MM.1S (cell line): ENCODE measurements at regions not wholly inside any gene's neighbourhood (a gene's known extent, or its start where the extent isn't known, plus 50 kb on each side); places are given as distances from the start of the nearest gene placed in this dataset.

Experiments
- DNase-seq: peaks from one replicate; pipeline ENCODE4 v3.0.0-alpha.2; 2015
- H2AFZ ChIP-seq: fragments of 300-600 bp; sonication (generic); 2 replicates; pipeline ENCODE4 v1.6.0; 2016; ENCODE audit warnings: antibody characterized with exemption, low read length
- H3F3A ChIP-seq: fragments of 300-600 bp; sonication (generic); 2 replicates; pipeline ENCODE4 v1.6.1; 2016; ENCODE audit warnings: mild to moderate bottlenecking, antibody characterized with exemption, low read length, moderate library complexity, mixed read lengths; ENCODE audit not compliant: insufficient read depth
- H3K27ac ChIP-seq: fragments of 300-600 bp; sonication (generic); 2 replicates; pipeline ENCODE4 v1.5.1; 2016; ENCODE audit warnings: mild to moderate bottlenecking, low read length
- H3K27me3 ChIP-seq: fragments of 300-600 bp; sonication (generic); replicated peaks from 2 replicates; pipeline ENCODE4 v1.6.0; 2016; ENCODE audit warnings: low read length; ENCODE audit not compliant: insufficient read depth
- H3K36me3 ChIP-seq: fragments of 300-600 bp; sonication (generic); replicated peaks from 2 replicates; pipeline ENCODE4 v1.6.1; 2016; ENCODE audit warnings: mild to moderate bottlenecking, low read length, mixed read lengths; ENCODE audit not compliant: insufficient read depth
- H3K4me1 ChIP-seq: fragments of 300-600 bp; sonication (generic); 2 replicates; pipeline ENCODE4 v1.6.1; 2016; ENCODE audit warnings: low read length, mixed read lengths
- H3K4me2 ChIP-seq: fragments of 300-600 bp; sonication (generic); 2 replicates; pipeline ENCODE4 v1.6.0; 2016; ENCODE audit warnings: low read depth, low read length
- H3K4me3 ChIP-seq: fragments of 300-600 bp; sonication (generic); 2 replicates; pipeline ENCODE4 v1.5.1; 2016; ENCODE audit warnings: low read length, mixed read lengths
- H3K79me2 ChIP-seq: fragments of 300-600 bp; sonication (generic); 2 replicates; pipeline ENCODE4 v1.6.1; 2016; ENCODE audit warnings: mixed run types, low read length, mixed read lengths
- H3K9ac ChIP-seq: fragments of 300-600 bp; sonication (generic); 2 replicates; pipeline ENCODE4 v1.6.1; 2016; ENCODE audit warnings: low read length, mixed read lengths
- H3K9me2 ChIP-seq: fragments of 300-600 bp; sonication (generic); replicated peaks from 2 replicates; pipeline ENCODE4 v1.6.1; 2016; ENCODE audit warnings: mild to moderate bottlenecking, low read length, mixed read lengths; ENCODE audit not compliant: insufficient read depth
- H3K9me3 ChIP-seq: fragments of 300-600 bp; sonication (generic); replicated peaks from 2 replicates; pipeline ENCODE4 v1.6.1; 2016; ENCODE audit warnings: mild to moderate bottlenecking, low read length, mixed read lengths; ENCODE audit not compliant: insufficient read depth
- H4K20me1 ChIP-seq: fragments of 300-600 bp; sonication (generic); 2 replicates; pipeline ENCODE4 v1.6.1; 2016; ENCODE audit warnings: mild to moderate bottlenecking, low read length, moderate library complexity, mixed read lengths; ENCODE audit not compliant: insufficient read depth
- EZH2 ChIP-seq: fragments of 300-600 bp; sonication (generic); optimal IDR thresholded peaks from 2 replicates; pipeline ENCODE3; 2017; ENCODE audit warnings: low read depth, mild to moderate bottlenecking, antibody characterized with exemption, low read length, mixed read lengths
- EZH2phosphoT487 ChIP-seq: fragments of 300-600 bp; sonication (generic); IDR thresholded peaks from 2 replicates; pipeline ENCODE4 v1.6.1; 2018; ENCODE audit warnings: antibody characterized with exemption, low read length
- TF ChIP-seq, protein P1 (sequence below): fragments of 300-600 bp; sonication (generic); IDR thresholded peaks from 2 replicates; pipeline ENCODE4 v1.5.1; 2016; ENCODE audit warnings: antibody characterized with exemption, low read length, mixed read lengths

DNA sequence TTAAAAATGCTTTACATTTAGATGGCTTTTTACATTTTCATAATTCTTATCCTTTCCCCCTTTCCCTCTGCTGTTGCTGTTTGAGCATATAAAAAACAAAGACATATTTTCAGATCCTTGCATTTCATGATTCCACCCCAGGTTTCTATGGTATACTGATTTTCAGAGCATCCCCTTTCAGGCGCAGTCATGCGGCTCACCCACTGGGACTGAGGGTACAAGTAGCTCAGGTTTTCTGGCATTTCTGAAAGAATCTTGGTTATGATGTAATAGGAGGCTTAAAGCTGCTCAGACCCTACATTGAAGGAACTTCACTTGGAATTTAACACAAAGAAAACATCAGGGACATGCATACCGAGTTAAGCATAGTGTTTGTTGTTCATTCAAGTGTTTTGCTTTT lies 310.8 kb downstream of the ETAA1 start:
- no peak overlapping the region for H3K4me2 ChIP-seq
- no peak overlapping the region for H3K27ac ChIP-seq
- no peaks in the 10 kb centered on the region for H3K27me3 ChIP-seq
- no peak overlapping the region for H2AFZ ChIP-seq
- no peak overlapping the region for H3K4me3 ChIP-seq
- no peaks in the 10 kb centered on the region for H3K79me2 ChIP-seq
- no peak for TF ChIP-seq EZH2
- no peak for TF ChIP-seq EZH2phosphoT487
- TF ChIP-seq, protein P1, sequence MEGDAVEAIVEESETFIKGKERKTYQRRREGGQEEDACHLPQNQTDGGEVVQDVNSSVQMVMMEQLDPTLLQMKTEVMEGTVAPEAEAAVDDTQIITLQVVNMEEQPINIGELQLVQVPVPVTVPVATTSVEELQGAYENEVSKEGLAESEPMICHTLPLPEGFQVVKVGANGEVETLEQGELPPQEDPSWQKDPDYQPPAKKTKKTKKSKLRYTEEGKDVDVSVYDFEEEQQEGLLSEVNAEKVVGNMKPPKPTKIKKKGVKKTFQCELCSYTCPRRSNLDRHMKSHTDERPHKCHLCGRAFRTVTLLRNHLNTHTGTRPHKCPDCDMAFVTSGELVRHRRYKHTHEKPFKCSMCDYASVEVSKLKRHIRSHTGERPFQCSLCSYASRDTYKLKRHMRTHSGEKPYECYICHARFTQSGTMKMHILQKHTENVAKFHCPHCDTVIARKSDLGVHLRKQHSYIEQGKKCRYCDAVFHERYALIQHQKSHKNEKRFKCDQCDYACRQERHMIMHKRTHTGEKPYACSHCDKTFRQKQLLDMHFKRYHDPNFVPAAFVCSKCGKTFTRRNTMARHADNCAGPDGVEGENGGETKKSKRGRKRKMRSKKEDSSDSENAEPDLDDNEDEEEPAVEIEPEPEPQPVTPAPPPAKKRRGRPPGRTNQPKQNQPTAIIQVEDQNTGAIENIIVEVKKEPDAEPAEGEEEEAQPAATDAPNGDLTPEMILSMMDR, result no peak
- H3K36me3 ChIP-seq, result no peaks in the 10 kb centered on the region
- H3K9ac ChIP-seq, result no peak overlapping the region
- H3K9me2 ChIP-seq, result no peaks in the 10 kb centered on the region
- H3F3A ChIP-seq, result no peaks in the 10 kb centered on the region
- H3K4me1 ChIP-seq, result no peaks in the 10 kb centered on the region
- no peak for DNase-seq
- H3K9me3 ChIP-seq, result no peaks in the 10 kb centered on the region
- H4K20me1 ChIP-seq, result no peaks in the 10 kb centered on the region

DNA sequence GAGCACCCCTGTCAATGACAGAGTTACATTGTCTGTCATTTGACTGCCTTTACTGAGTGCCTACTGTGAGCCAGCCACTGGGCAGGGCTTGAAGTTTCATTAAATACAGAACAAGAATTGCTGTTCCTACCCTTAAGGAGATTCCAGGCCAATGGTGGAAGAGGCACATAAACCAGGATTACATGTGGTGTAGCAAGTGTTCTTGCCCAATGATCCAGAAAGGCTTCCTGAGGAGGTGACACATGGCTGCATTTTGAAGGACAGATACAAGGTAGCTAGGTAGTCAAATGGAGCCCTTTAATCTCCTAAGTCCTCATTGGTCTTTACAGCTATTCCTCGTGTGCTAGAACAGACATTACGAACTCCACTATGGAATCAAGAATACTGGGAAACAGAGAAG lies 312.7 kb downstream of the ETAA1 start:
- H3K79me2 ChIP-seq, result no peaks in the 10 kb centered on the region
- H2AFZ ChIP-seq, result no peak overlapping the region
- H3K4me2 ChIP-seq, result no peak overlapping the region
- H3K36me3 ChIP-seq, result no peaks in the 10 kb centered on the region
- TF ChIP-seq, protein P1, result no peak
- no peak for TF ChIP-seq EZH2
- TF ChIP-seq EZH2phosphoT487, result no peak
- H3K27me3 ChIP-seq, result no peaks in the 10 kb centered on the region
- no peaks in the 10 kb centered on the region for H3K9me2 ChIP-seq
- DNase-seq, result no peak
- H3K27ac ChIP-seq, result no peak overlapping the region
- no peaks in the 10 kb centered on the region for H3F3A ChIP-seq
- H4K20me1 ChIP-seq, result no peaks in the 10 kb centered on the region
- no peaks in the 10 kb centered on the region for H3K9me3 ChIP-seq
- no peak overlapping the region for H3K9ac ChIP-seq
- no peaks in the 10 kb centered on the region for H3K4me1 ChIP-seq
- H3K4me3 ChIP-seq, result no peak overlapping the region

DNA sequence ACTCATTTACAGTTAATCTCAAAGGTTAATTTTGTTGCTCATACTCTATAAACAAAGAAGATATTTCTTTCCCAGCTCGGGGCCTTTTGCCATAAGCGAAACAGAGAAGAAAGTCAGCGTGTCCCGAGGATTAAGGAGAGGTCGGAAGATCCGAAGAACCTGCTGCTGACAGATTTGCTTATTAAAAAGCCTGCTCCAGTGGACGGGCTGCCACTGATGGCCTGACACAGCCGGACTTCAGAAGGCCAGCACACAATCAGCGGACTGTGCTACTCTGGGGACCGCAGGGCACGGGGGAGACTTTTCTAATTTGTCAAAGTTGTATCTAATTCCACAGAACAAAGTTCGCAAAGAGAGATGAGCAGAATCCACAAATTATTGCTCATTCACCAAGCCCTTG lies 315.4 kb downstream of the ETAA1 start:
- H3K27ac ChIP-seq, result no peak overlapping the region
- H3K9ac ChIP-seq, result no peak overlapping the region
- H3K4me1 ChIP-seq, result no peaks in the 10 kb centered on the region
- H3F3A ChIP-seq, result no peaks in the 10 kb centered on the region
- no peaks in the 10 kb centered on the region for H4K20me1 ChIP-seq
- no peaks in the 10 kb centered on the region for H3K9me3 ChIP-seq
- no peak overlapping the region for H2AFZ ChIP-seq
- no peaks in the 10 kb centered on the region for H3K9me2 ChIP-seq
- no peaks in the 10 kb centered on the region for H3K36me3 ChIP-seq
- no peaks in the 10 kb centered on the region for H3K79me2 ChIP-seq
- H3K4me2 ChIP-seq, result no peak overlapping the region
- no peaks in the 10 kb centered on the region for H3K27me3 ChIP-seq
- no peak overlapping the region for H3K4me3 ChIP-seq
- TF ChIP-seq, protein P1, result no peak
- TF ChIP-seq EZH2phosphoT487 (no peak), EZH2 (no peak)
- no peak for DNase-seq
